Stomach smooth muscle (tissue), 2 donors: ENCODE measurements at regions not wholly inside any gene's neighbourhood (a gene's known extent, or its start where the extent isn't known, plus 50 kb on each side); places are given as distances from the start of the nearest gene placed in this dataset.
"Not testable (repeated sequence)": the region's sequence is repeated elsewhere in the genome, so short reads cannot be mapped to it uniquely, and the experiment has no call there.

Experiments used
- H3K27ac ChIP-seq: one replicate; pipeline ENCODE4 v1.7.0; 2013; ENCODE audit warnings: mild to moderate bottlenecking, low read length, inconsistent platforms
- H3K27me3 ChIP-seq, 2 donors: one replicate each; pipeline ENCODE4 v1.7.0; 2013; ENCODE audit warnings: low read length in 2 of 2; ENCODE audit not compliant: insufficient read depth in 2 of 2, control insufficient read depth in 1 of 2
- H3K36me3 ChIP-seq, 2 donors: one replicate each; pipeline ENCODE4 v1.7.0; 2013; ENCODE audit warnings: low read length in 2 of 2; ENCODE audit not compliant: control insufficient read depth in 2 of 2, insufficient read depth in 2 of 2
- H3K4me1 ChIP-seq: one replicate; pipeline ENCODE4 v1.7.0; 2013; ENCODE audit warnings: low read length; ENCODE audit not compliant: control insufficient read depth, insufficient read depth
- H3K4me3 ChIP-seq, 2 donors: one replicate each; pipeline ENCODE4 v1.7.0; 2013; ENCODE audit warnings: low read length in 2 of 2
- H3K9ac ChIP-seq, 2 donors: one replicate each; pipeline ENCODE4 v1.7.0; 2013; ENCODE audit warnings: low read length in 2 of 2, mild to moderate bottlenecking in 1 of 2
- H3K9me3 ChIP-seq, 2 donors: one replicate each; pipeline ENCODE4 v1.7.0; 2013; ENCODE audit warnings: low read length in 2 of 2; ENCODE audit not compliant: control insufficient read depth in 2 of 2
- donor health status: healthy.
- donor health status: Pancreatic carcinoma.

DNA sequence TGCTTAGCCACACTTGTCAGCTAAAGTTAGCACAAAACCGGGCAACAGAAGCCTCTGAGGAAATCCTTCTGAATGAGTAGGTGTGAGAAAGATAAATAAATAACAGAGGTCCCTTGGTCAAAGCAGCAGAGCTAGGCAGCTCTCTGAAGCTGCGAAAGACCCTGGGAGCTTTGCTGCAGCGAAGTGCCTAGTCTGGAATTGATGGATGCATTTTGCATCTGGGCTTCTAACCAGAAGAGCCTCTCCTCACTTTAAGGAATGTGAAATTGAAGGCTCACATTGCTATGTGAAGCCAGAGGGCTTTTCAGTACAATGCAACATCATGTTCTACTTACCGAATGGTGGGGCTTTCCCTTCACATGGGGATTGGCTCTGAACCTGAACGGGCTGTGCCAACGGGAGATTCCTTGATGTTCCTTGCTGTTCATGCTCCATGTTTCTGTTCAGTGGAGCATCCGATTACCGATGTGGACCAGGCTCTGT, 274.6 kb downstream of the HS3ST3B1 start:
- H3K36me3 ChIP-seq = no peaks in the 10 kb centered on the region
- H3K27ac ChIP-seq = no peak overlapping the region
- H3K4me3 ChIP-seq = no peak overlapping the region
- no peak overlapping the region for H3K9ac ChIP-seq
- H3K4me1 ChIP-seq = no peaks in the 10 kb centered on the region
- H3K27me3 ChIP-seq = peaks cover 0 to 3% of the 10 kb centered on the region in 2 donors
- no peaks in the 10 kb centered on the region for H3K9me3 ChIP-seq

DNA sequence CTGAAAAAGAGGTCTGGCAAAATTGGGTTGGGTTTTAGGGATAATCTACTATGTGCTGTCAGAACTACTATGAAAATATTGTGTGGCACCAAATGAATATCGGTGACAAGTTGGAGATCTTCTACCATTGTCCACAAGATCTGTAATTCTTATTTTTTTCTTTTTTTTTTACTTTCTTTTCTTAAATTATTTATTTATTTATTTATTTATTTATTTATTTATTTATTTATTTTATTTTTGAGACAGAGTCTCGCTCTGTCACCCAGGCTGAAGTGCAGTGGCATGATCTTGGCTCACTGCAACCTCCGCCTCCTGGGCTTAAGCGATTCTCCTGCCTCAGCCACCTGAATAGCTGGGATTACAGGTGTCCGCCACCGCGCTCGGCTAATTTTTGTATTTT, 259.4 kb downstream of the HS3ST3B1 start:
- not testable (repeated sequence) for H3K4me1 ChIP-seq, H3K9me3 ChIP-seq, H3K27me3 ChIP-seq, H3K27ac ChIP-seq, H3K9ac ChIP-seq, H3K4me3 ChIP-seq, H3K36me3 ChIP-seq

DNA sequence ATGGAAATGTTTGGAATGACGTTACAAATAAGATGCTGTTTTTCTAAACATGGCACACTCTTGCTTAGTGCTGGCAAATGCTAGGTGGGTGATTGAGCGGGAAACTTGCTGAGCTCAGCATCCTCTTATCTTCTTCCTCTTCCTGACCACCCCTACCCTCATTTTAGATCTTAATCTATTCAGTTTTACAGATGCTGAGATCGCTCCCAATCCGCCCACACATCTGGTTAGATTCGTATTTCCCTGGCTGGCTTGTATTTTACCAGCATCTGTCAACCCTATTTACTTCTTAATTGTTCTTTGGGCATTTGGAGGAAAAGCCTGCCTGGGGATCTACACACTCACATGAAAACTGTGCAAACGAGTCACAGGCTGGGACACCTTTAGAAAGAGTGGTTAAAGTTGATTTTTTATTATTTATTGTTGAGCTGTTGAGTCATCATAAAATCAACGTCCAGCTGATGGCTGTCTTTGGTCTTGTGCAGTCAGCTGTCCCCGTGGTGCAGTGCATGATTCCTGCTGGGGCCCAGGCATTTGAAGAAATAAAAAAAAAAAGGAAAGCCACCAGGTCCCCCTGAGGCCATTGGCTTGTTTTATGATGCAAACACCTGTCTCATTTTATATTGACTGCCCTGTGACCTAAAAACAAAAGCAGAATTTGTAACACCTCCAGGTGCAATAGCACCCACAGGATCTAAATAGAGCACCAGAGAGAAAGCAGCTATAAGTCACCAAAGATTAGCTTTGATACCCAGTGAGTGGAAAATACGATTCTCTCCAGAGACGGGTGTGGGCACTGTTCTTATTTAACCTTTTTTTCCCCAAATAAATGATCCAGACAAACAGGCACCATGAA, 258.6 kb downstream of the HS3ST3B1 start:
- H3K9ac ChIP-seq = no peak overlapping the region
- no peak overlapping the region for H3K4me3 ChIP-seq
- peaks cover 0 to 3% of the 10 kb centered on the region in 2 donors for H3K9me3 ChIP-seq
- no peaks in the 10 kb centered on the region for H3K27me3 ChIP-seq
- no peaks in the 10 kb centered on the region for H3K4me1 ChIP-seq
- H3K36me3 ChIP-seq = no peaks in the 10 kb centered on the region
- H3K27ac ChIP-seq = no peak overlapping the region

DNA sequence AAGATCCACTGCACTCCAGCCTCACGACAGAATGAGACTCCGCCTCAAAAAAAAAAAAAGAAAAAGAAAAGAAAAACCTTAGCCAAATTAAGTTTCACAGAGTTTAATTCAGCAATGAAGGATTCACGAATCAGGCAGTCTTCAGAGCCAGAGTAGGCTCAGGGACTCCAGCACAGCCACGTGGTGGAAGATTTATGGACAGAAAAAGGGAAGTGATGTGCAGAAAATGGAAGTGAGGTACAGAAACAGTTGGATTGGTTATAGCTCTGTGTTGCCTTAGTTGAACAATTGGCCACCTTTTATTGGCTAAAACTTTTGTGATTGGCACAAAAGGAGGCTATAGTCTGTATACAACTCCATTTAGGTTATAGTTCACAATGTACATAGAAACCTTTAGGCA, 256.6 kb downstream of the HS3ST3B1 start:
- H3K4me1 ChIP-seq = no peaks in the 10 kb centered on the region
- no peak overlapping the region for H3K9ac ChIP-seq
- H3K27me3 ChIP-seq = no peaks in the 10 kb centered on the region

DNA sequence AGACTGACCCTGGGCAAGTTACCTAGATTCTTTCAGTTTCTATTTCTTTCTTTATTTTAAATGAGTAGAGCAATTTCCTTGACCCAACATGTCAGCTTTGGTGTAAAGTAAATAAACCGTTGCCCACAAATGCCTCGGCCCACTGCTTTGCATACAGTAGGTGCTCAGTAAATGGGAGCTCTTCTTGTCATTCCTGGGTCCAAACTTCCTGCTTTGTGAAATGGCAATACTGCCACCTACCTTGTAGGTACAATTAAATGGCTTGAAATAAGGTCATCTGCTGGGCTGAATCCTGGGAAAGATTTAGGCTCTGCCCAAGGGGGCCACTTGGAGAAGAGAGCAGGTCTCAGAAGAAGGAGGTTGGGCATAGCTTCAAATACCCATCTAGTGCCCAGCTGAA, 253.0 kb downstream of the HS3ST3B1 start:
- Histone ChIP-seq H3K36me3 (no peaks in the 10 kb centered on the region), H3K9me3 (no peaks in the 10 kb centered on the region), H3K4me1 (no peaks in the 10 kb centered on the region), H3K27me3 (no peaks in the 10 kb centered on the region), H3K9ac (no peak overlapping the region), H3K4me3 (no peak overlapping the region), H3K27ac (no peak overlapping the region)

More for the DNA sequence above, 256.6 kb downstream of the HS3ST3B1 start:
- Histone ChIP-seq H3K36me3 (no peaks in the 10 kb centered on the region), H3K4me3 (no peak overlapping the region), H3K27ac (no peak overlapping the region), H3K9me3 (peaks cover 0 to 3% of the 10 kb centered on the region in 2 donors)

DNA sequence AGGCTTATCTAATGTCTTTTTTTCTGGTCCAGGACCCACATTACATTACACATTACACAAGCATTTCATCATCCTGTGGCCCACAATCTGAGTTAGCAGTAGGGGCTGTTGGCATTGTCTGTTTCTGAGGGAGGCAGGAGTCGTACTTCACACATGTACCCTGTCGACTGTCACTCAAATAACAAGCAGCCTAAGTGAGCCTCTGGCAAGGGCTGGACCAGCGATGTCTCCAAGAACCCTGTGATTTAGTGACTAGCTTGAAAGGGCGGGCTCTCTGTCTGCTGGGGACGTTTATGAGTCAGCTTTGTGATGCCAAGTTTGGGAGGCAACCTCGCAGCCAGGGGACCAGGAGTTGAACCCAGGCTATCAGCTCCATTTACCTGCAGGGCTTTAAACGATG, 251.4 kb downstream of the HS3ST3B1 start:
- H3K4me1 ChIP-seq = no peaks in the 10 kb centered on the region

DNA sequence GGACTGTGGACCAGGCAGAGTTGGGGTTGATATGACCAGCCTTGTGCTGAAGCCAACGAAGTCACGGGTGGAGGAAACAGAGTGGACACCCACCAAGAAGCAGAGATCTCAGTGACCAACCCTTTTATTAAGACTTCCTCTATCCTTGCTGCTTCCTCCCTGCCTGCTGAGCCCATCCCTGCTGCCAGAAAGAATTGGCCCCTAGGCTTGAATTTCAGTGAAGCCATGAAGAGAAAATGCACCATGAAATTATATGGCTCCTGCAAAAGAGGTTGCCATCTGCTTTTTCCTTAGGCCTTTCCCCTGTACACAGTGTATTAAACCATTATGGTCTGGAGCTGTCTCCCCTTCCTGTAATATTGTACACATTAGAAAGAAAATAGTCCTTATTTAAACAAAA, 246.7 kb downstream of the HS3ST3B1 start:
- Histone ChIP-seq H3K4me1 (no peaks in the 10 kb centered on the region), H3K9ac (no peak overlapping the region), H3K4me3 (no peak overlapping the region), H3K27ac (no peak overlapping the region), H3K36me3 (no peaks in the 10 kb centered on the region), H3K9me3 (no peaks in the 10 kb centered on the region), H3K27me3 (no peaks in the 10 kb centered on the region)

More for the DNA sequence above, 251.4 kb downstream of the HS3ST3B1 start:
- no peak overlapping the region for H3K27ac ChIP-seq
- H3K9ac ChIP-seq = no peak overlapping the region
- no peaks in the 10 kb centered on the region for H3K36me3 ChIP-seq
- no peak overlapping the region for H3K4me3 ChIP-seq
- H3K9me3 ChIP-seq = no peaks in the 10 kb centered on the region
- H3K27me3 ChIP-seq = no peaks in the 10 kb centered on the region

DNA sequence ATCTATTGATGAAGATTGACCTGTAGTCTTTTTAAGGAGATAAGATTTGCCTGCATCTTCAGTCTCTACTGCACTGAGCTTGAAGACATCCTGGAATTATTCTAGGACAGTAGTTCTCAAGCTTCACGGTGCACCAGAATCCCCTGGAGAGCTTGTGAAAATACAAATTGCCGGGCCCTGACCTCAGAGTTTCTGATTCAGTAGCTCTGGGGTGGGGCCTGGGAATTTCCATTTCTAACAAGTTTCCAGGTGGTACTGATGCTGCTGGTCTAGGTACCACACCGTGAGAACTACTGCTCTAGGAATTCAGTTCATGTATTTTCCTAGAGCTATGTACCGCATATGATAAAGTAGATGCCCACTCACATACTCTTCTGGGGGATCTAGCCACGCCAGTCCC, 246.1 kb downstream of the HS3ST3B1 start:
- no peaks in the 10 kb centered on the region for H3K4me1 ChIP-seq
- no peak overlapping the region for H3K4me3 ChIP-seq
- H3K27me3 ChIP-seq = no peaks in the 10 kb centered on the region
- H3K9me3 ChIP-seq = no peaks in the 10 kb centered on the region
- no peak overlapping the region for H3K27ac ChIP-seq
- H3K9ac ChIP-seq = no peak overlapping the region
- H3K36me3 ChIP-seq = no peaks in the 10 kb centered on the region

DNA sequence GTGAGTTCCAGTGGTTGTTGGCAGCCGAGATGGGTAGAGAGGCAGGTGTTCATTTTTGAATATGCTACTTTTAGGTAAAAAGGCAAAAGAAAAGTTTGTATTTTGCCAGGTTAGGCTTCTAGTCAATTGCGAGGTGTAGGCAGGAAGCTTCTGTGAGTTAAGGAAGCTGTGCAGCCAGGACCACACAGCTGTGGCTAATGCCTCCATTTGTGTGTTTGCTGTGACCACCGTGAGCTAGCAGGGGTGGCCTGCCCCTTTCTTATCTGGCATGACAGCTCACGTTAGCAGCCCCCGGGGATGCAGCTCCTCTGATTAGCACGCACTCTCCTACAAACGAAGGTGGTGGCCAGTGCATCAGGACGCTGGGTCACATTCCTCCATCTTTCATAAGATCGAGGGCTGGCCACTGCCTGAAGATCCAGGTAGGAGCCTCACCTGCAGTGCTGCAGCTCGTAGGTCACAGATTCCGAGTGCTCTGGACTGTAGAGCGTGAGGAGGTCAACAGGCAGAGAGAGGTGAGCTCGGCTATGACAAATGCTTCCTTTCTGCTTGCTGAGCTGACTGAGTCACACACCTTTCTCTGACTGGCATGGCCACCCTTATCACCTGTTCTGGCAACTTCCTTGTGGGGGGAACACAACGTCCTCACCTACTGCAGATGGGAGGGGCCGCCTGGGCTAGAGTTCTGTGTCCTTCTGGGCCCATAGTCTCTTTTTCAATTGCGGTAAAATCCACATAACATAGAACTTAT, 244.4 kb downstream of the HS3ST3B1 start:
- no peak overlapping the region for H3K4me3 ChIP-seq
- no peaks in the 10 kb centered on the region for H3K4me1 ChIP-seq
- no peaks in the 10 kb centered on the region for H3K9me3 ChIP-seq
- no peaks in the 10 kb centered on the region for H3K27me3 ChIP-seq
- no peaks in the 10 kb centered on the region for H3K36me3 ChIP-seq
- no peak overlapping the region for H3K27ac ChIP-seq
- H3K9ac ChIP-seq = no peak overlapping the region

DNA sequence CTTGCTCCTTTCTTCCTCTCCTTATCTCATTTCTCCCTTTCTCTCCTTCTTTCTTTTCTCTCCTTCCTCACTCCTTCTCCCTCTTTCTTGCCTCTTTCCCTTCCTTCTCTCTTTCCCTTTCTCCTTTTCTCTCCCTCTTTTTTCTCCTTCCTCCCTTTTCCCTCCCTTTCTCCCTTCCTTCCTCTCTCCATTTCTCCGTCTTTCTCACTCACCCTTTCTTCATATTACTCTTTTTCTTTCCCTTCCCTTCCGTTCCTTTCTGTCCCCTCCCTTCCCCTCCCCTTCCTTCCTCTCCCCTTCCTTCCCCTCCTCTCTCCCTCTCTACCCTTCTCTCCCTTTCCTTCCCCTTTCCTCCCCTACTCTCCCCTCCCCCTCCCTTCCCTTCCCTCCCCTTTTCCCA, 240.8 kb downstream of the HS3ST3B1 start:
- H3K9me3 ChIP-seq = peaks cover 0 to 3% of the 10 kb centered on the region in 2 donors
- H3K27ac ChIP-seq = no peak overlapping the region
- no peak overlapping the region for H3K9ac ChIP-seq
- H3K27me3 ChIP-seq = no peaks in the 10 kb centered on the region
- H3K36me3 ChIP-seq = no peaks in the 10 kb centered on the region
- H3K4me3 ChIP-seq = no peak overlapping the region
- H3K4me1 ChIP-seq = no peaks in the 10 kb centered on the region

DNA sequence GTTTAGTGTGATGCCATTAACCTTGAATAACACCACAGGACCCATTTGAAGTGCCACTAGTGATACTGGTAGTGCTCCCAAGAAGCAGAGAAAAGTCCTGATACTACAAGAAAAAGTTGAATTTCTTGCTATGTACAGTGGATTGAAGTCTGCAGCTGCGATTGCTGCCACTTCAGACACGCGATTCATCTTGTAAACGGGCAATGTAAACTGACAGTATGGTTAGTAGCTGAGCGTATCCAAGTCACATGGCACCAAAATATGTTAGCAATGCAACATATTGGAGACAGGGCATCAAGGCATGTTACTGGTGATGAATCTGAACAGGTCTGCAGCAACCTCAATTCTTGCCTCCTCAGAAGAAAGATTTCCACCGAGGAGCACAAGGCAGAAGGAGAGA, 238.9 kb downstream of the HS3ST3B1 start:
- Histone ChIP-seq H3K9me3 (peaks cover 2 to 3% of the 10 kb centered on the region in 2 donors), H3K4me1 (no peaks in the 10 kb centered on the region), H3K27ac (no peak overlapping the region), H3K9ac (no peak overlapping the region), H3K36me3 (no peaks in the 10 kb centered on the region), H3K4me3 (no peak overlapping the region), H3K27me3 (no peaks in the 10 kb centered on the region)
